H1 (cell line): ENCODE measurements at regions not wholly inside any gene's neighbourhood (a gene's known extent, or its start where the extent isn't known, plus 50 kb on each side); places are given as distances from the start of the nearest gene placed in this dataset.
A peak's percentile ranks its signal among the peaks of the same experiment; 100 is the strongest.

Experiments
- CTCF ChIA-PET: fragments of 300-600 bp; sonication (Branson Sonifier 250); formaldehyde crosslinking; loops from one replicate; lab custom pipeline; 2021; ENCODE audit not compliant: partially characterized antibody; lab: Charles Lee
- POLR2A ChIA-PET: fragments of 300-600 bp; sonication (Branson Sonifier 250); formaldehyde crosslinking; loops from one replicate; lab custom pipeline; 2021; ENCODE audit warnings: inconsistent platforms; ENCODE audit not compliant: partially characterized antibody; lab: Charles Lee
- DNase-seq, 2 experiments: peaks; one replicate each; pipeline versions ENCODE4 v3.0.0 to v3.0.0-alpha.2; 2010 to 2022; ENCODE audit warnings: low spot score in 2 of 2, low read depth in 1 of 2, mixed read lengths in 1 of 2
- FAIRE-seq: peaks from 2 replicates; lab custom pipeline; 2011; peaks lifted over from hg19 to GRCh38; lab: Jason Lieb, UNC
- H2AFZ ChIP-seq: 2 replicates; pipeline ENCODE4 v1.8.1; 2012; ENCODE audit warnings: low read length, inconsistent platforms
- H2AK5ac ChIP-seq: 2 replicates; pipeline ENCODE4 v1.6.1; 2013; ENCODE audit warnings: low read depth, low read length
- H2BK120ac ChIP-seq: replicated peaks from 2 replicates; pipeline ENCODE3; 2013; ENCODE audit warnings: low read depth, low read length, inconsistent platforms
- H2BK12ac ChIP-seq: 2 replicates; pipeline ENCODE4 v1.6.1; 2013; ENCODE audit warnings: low read depth, low read length
- H2BK15ac ChIP-seq: 2 replicates; pipeline ENCODE4 v1.6.1; 2013; ENCODE audit warnings: low read length
- H2BK20ac ChIP-seq: 2 replicates; pipeline ENCODE4 v1.6.1; 2013; ENCODE audit warnings: low read length
- H2BK5ac ChIP-seq: 2 replicates; pipeline ENCODE4 v1.6.1; 2013; ENCODE audit warnings: low read depth, low read length
- H3K14ac ChIP-seq: 2 replicates; pipeline ENCODE4 v1.6.1; 2013; ENCODE audit warnings: inconsistent platforms; ENCODE audit not compliant: insufficient read length
- H3K18ac ChIP-seq: 2 replicates; pipeline ENCODE4 v1.6.1; 2013; ENCODE audit warnings: low read length; ENCODE audit errors: extremely low read depth
- H3K23ac ChIP-seq: 2 replicates; pipeline ENCODE4 v1.6.1; 2013; ENCODE audit warnings: inconsistent platforms; ENCODE audit not compliant: insufficient read length
- H3K23me2 ChIP-seq: 2 replicates; pipeline ENCODE4 v1.6.1; 2013; ENCODE audit warnings: low read depth, low read length
- H3K27ac ChIP-seq: 2 replicates; pipeline ENCODE4 v1.6.1; 2011; ENCODE audit warnings: low read depth, low read length, inconsistent platforms
- H3K27me3 ChIP-seq, 4 experiments: replicated peaks in 1 of 4; 1 replicate in 1 of 4; 2 replicates in 3 of 4; pipeline versions ENCODE4 v1.6.1 to v1.8.1; 2011 to 2013; ENCODE audit warnings: low read length in 3 of 4, mild to moderate bottlenecking in 3 of 4, inconsistent platforms in 2 of 4, mixed read lengths in 2 of 4, moderate library complexity in 1 of 4; ENCODE audit not compliant: control insufficient read depth in 3 of 4, insufficient read depth in 3 of 4; ENCODE audit errors: extremely low read depth in 1 of 4
- H3K36me3 ChIP-seq, 4 experiments: 2 replicates each; pipeline versions ENCODE4 v1.6.1 to v1.8.1; 2011 to 2013; ENCODE audit warnings: mild to moderate bottlenecking in 4 of 4, low read length in 3 of 4, moderate library complexity in 2 of 4, control low read depth in 1 of 4, inconsistent platforms in 1 of 4; ENCODE audit not compliant: insufficient read depth in 4 of 4, control insufficient read depth in 2 of 4
- H3K4ac ChIP-seq: replicated peaks from 2 replicates; pipeline ENCODE3; 2013; ENCODE audit warnings: low read length, low read depth, mixed read lengths, inconsistent platforms; ENCODE audit not compliant: insufficient read length
- H3K4me1 ChIP-seq, 4 experiments: replicated peaks in 1 of 4; 1 replicate in 1 of 4; 2 replicates in 3 of 4; pipeline versions ENCODE4 v1.6.1 to v1.8.1; 2011 to 2013; ENCODE audit warnings: low read length in 3 of 4, inconsistent platforms in 2 of 4, mixed read lengths in 1 of 4; ENCODE audit not compliant: insufficient read depth in 4 of 4, control insufficient read depth in 3 of 4
- H3K4me2 ChIP-seq, 2 experiments: 2 replicates each; pipeline versions ENCODE4 v1.6.1 to v1.8.1; 2011 to 2013; ENCODE audit warnings: low read depth in 2 of 2, low read length in 2 of 2, control low read depth in 1 of 2, inconsistent platforms in 1 of 2, mild to moderate bottlenecking in 1 of 2; ENCODE audit not compliant: insufficient read depth in 1 of 2
- H3K4me3 ChIP-seq, 4 experiments: fragments of 200-600, 300-600 bp in 1 of 4; sonication (generic), shearing (Covaris generic), sonication (Bioruptor Twin) in 1 of 4; 2 replicates each; pipeline versions ENCODE4 v1.5.1 to v1.8.1; 2011 to 2016; ENCODE audit warnings: low read length in 4 of 4, low read depth in 3 of 4, control low read depth in 2 of 4, inconsistent platforms in 2 of 4, mild to moderate bottlenecking in 2 of 4, mixed read lengths in 1 of 4, moderate library complexity in 1 of 4; ENCODE audit not compliant: insufficient read depth in 2 of 4; ENCODE audit errors: extremely low read depth in 1 of 4
- H3K56ac ChIP-seq: replicated peaks from 2 replicates; pipeline ENCODE3; 2013; ENCODE audit warnings: low read depth, mild to moderate bottlenecking, mixed read lengths, low read length, inconsistent platforms; ENCODE audit not compliant: insufficient read length
- H3K79me1 ChIP-seq: 2 replicates; pipeline ENCODE4 v1.6.1; 2013; ENCODE audit warnings: low read depth, low read length, control low read depth
- H3K79me2 ChIP-seq, 2 experiments: 2 replicates each; pipeline versions ENCODE4 v1.6.1 to v1.8.1; 2012 to 2013; ENCODE audit warnings: low read length in 2 of 2, mild to moderate bottlenecking in 2 of 2, inconsistent platforms in 1 of 2; ENCODE audit not compliant: insufficient read depth in 2 of 2, control insufficient read depth in 1 of 2
- H3K9ac ChIP-seq, 4 experiments: replicated peaks in 1 of 4; 1 replicate in 1 of 4; 2 replicates in 3 of 4; pipeline versions ENCODE4 v1.6.1 to v1.8.1; 2011 to 2013; ENCODE audit warnings: low read depth in 3 of 4, low read length in 3 of 4, control low read depth in 2 of 4, mild to moderate bottlenecking in 2 of 4, moderate library complexity in 2 of 4, inconsistent platforms in 1 of 4; ENCODE audit errors: extremely low read depth in 1 of 4
- H3K9me3 ChIP-seq, 2 experiments: 2 replicates each; pipeline versions ENCODE4 v1.6.1 to v1.8.1; 2012 to 2013; ENCODE audit warnings: mild to moderate bottlenecking in 2 of 2, moderate library complexity in 2 of 2, control low read depth in 1 of 2, inconsistent platforms in 1 of 2, low read depth in 1 of 2, low read length in 1 of 2, mixed read lengths in 1 of 2; ENCODE audit not compliant: insufficient read depth in 2 of 2
- H4K20me1 ChIP-seq, 2 experiments: replicated peaks in 1 of 2; 2 replicates each; pipeline versions ENCODE3 to v1.8.1; 2011 to 2013; ENCODE audit warnings: inconsistent platforms in 2 of 2, low read length in 2 of 2, mild to moderate bottlenecking in 1 of 2; ENCODE audit not compliant: insufficient read depth in 2 of 2, control insufficient read depth in 1 of 2
- H4K5ac ChIP-seq: 2 replicates; pipeline ENCODE4 v1.6.1; 2013; ENCODE audit warnings: low read length, low read depth, mixed read lengths, inconsistent platforms; ENCODE audit not compliant: insufficient read length
- H4K8ac ChIP-seq: 2 replicates; pipeline ENCODE4 v1.8.0; 2013; ENCODE audit warnings: mild to moderate bottlenecking, moderate library complexity, low read length, inconsistent platforms; ENCODE audit not compliant: insufficient read depth; ENCODE audit errors: extremely low read depth
- H4K91ac ChIP-seq: replicated peaks from 2 replicates; pipeline ENCODE3; 2013; ENCODE audit warnings: low read length, mixed read lengths, inconsistent platforms; ENCODE audit not compliant: insufficient read length
- ATF3 ChIP-seq: IDR thresholded peaks from 2 replicates; pipeline ENCODE4 v1.6.1; 2011; ENCODE audit warnings: low read depth, mild to moderate bottlenecking, low read length; ENCODE audit not compliant: insufficient read depth
- CREB1 ChIP-seq: IDR thresholded peaks from 2 replicates; pipeline ENCODE4 v1.6.1; 2012; ENCODE audit warnings: inconsistent platforms
- CTCF ChIP-seq, 3 experiments: IDR thresholded peaks; 1 replicate in 2 of 3; 2 replicates in 1 of 3; pipeline versions ENCODE4 v1.5.1 to v1.6.1; 2011; ENCODE audit warnings: low read length in 3 of 3, mild to moderate bottlenecking in 3 of 3, inconsistent platforms in 2 of 3, low read depth in 1 of 3, moderate library complexity in 1 of 3; ENCODE audit not compliant: insufficient read depth in 1 of 3; ENCODE audit errors: control extremely low read depth in 1 of 3
- KDM1A ChIP-seq: fragments of 200-600, 300-600 bp; sonication (generic); IDR thresholded peaks from 2 replicates; pipeline ENCODE4 v1.7.1; 2016; ENCODE audit warnings: mild to moderate bottlenecking, low read length, borderline replicate concordance
- MAX ChIP-seq: IDR thresholded peaks from 2 replicates; pipeline ENCODE4 v1.6.1; 2012; ENCODE audit warnings: inconsistent platforms
- RAD21 ChIP-seq, 2 experiments: IDR thresholded peaks in 1 of 2; conservative IDR thresholded peaks in 1 of 2; 2 replicates each; pipeline ENCODE4 v1.6.1; 2011; ENCODE audit warnings: low read depth in 2 of 2, low read length in 2 of 2, improper control_type of control experiment in 1 of 2, inconsistent platforms in 1 of 2, mild to moderate bottlenecking in 1 of 2, moderate library complexity in 1 of 2
- TAF7 ChIP-seq: optimal IDR thresholded peaks from 2 replicates; pipeline ENCODE3; 2011; ENCODE audit warnings: low read depth, mild to moderate bottlenecking, inconsistent platforms, low read length, moderate library complexity, borderline replicate concordance
- WGBS, 2 experiments: shearing (Covaris generic) in 1 of 2; methylation state at CpG; one replicate each; pipeline versions ENCODE4 v1.1.6 to v1.1.7; 2013 to 2015; ENCODE audit warnings: low lambda C conversion rate in 2 of 2, mixed read lengths in 2 of 2, inconsistent platforms in 1 of 2, low coverage in 1 of 2, missing lambda C conversion rate in 1 of 2; ENCODE audit not compliant: insufficient replicate concordance in 2 of 2, insufficient coverage in 1 of 2, insufficient read length in 1 of 2; ENCODE audit errors: extremely low coverage in 1 of 2, missing lambda C conversion rate in 1 of 2; 5-methylcytosine and 5-hydroxymethylcytosine counted together

- no peak overlapping the region for H3K4me2 ChIP-seq
- no peak overlapping the region for H3K18ac ChIP-seq
- TF ChIP-seq TAF7, result no peak
- TF ChIP-seq MAX, result no peak
- TF ChIP-seq CREB1, result no peak
- peak; percentile 47 to 56 for TF ChIP-seq RAD21 (IDR thresholded peaks at IDR 0.05 in 1 of 2, conservative IDR thresholded peaks at IDR 0.05 in 1 of 2; ENCODE audit: low read depth in 2 of 2, low read length in 2 of 2)
- peak; percentile 79; the same call in 1 of the 2 replicates for TF ChIP-seq KDM1A
- no peak for TF ChIP-seq ATF3
- TF ChIP-seq CTCF (IDR thresholded peaks at IDR 0.05; ENCODE audit: control extremely low read depth in 1 of 3, insufficient read depth in 1 of 3, low read depth in 1 of 3, low read length in 3 of 3), result peak; percentile 18 to 49 (median 23); a peak in 3 of 4 replicates
These were observed 73.6 kb upstream of the CCL1 start for GRCh38 chr17:34436607-34437006.

More at GRCh38 chr17:34436607-34437006, 73.6 kb upstream of the CCL1 start:
- Histone ChIP-seq H3K9me3 (no peaks in the 10 kb centered on the region), H3K4me3 (no peak overlapping the region), H2AK5ac (no peak overlapping the region), H2BK20ac (no peak overlapping the region), H2BK15ac (no peak overlapping the region), H2BK120ac (no peak overlapping the region), H4K8ac (no peak overlapping the region), H3K14ac (no peak overlapping the region), H3K27me3 (no peaks in the 10 kb centered on the region; a peak in 1 of 7 replicates), H3K23me2 (no peaks in the 10 kb centered on the region), H2BK12ac (no peak overlapping the region), H3K27ac (no peak overlapping the region), H2AFZ (no peak overlapping the region), H3K56ac (no peak overlapping the region), H2BK5ac (no peak overlapping the region), H4K20me1 (no peaks in the 10 kb centered on the region), H3K23ac (no peak overlapping the region), H3K4ac (no peak overlapping the region), H3K79me1 (no peaks in the 10 kb centered on the region), H3K4me1 (no peaks in the 10 kb centered on the region; a peak in 2 of 7 replicates), H3K36me3 (no peaks in the 10 kb centered on the region), H3K9ac (no peak overlapping the region), H4K91ac (no peak overlapping the region), H4K5ac (no peak overlapping the region), H3K79me2 (no peaks in the 10 kb centered on the region)
- WGBS, 2 experiments, result 79% methylated on average over 2 of the region's 2 CpGs; no CpG with 5 or more reads in 1 of the 2 experiments
- DNase-seq, result no peak
- FAIRE-seq, result no peak
- CTCF ChIA-PET, result interaction anchor here (0.6 to 6.9 kb wide), 7 partner anchors 8 to 539 kb away, joined by 3 to 49 read pairs (median 3); no protein-coding TSS in a partner anchor
- POLR2A ChIA-PET, result interaction anchor here (1.0 kb wide), 1 partner anchor 9 kb away, joined by 3 read pairs; no protein-coding TSS in a partner anchor
